ENCODE measurements at regions not wholly inside any gene's neighbourhood (a gene's known extent, or its start where the extent isn't known, plus 50 kb on each side); places are given as distances from the start of the nearest gene placed in this dataset.

DNA sequence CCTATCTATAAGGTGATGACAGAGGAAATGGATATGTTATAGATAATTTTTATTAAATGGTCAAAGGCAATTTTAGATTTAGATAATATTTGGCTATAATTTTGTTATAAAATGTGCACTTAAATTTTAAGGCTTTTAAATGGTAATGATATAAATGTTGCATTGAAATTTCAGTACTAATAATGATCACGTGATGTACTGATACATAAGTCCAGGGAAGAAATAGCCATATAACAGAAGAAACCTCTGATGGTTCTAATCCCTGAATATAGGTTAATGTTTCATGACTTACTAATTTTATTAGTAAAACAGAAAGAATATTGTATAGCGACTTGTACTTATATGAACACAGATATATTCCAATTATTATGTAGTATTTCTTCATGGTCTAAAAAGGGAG lies 211.9 kb downstream of the SOCS6 start:
- Mint-ChIP-seq H3K27me3 (peaks cover 2% of the 10 kb centered on the region), H3K4me1 (no peaks in the 10 kb centered on the region), H3K4me3 (no peak overlapping the region), H3K36me3 (ENCODE audit: low read depth) (no peaks in the 10 kb centered on the region), H3K9me3 (no peaks in the 10 kb centered on the region), H3K27ac (no peak overlapping the region)
- intact Hi-C loops (cut with micrococcal nuclease) = no loop called here
- DNase-seq = no peak

DNA sequence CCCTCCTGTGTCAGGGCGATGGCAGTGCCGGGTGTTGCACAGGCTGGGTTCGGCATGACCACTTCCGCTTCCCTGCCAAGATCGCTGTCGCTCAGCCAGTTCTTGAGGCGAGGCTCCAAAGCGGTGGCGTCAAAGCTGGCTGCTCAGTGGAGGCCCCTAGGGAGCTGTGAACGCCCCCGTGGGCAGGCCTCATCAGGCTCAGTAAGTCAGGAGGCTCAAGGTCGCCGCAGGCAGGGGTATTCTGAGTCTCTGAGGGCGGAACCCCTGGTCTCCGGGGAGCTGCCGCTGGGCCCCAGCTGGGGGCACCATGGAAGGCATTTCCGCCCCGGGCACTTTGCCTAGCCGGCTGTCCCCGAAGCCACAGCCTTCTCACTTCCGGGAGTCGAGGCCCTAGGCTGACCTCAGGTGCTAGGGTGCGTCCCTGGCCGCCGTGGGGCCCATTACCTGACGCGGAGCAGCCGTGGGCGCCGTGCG lies 210.4 kb downstream of the SOCS6 start:
- no peak overlapping the region for H3K27ac Mint-ChIP-seq
- no peaks in the 10 kb centered on the region for H3K36me3 Mint-ChIP-seq (ENCODE audit: low read depth)
- H3K4me1 Mint-ChIP-seq = no peaks in the 10 kb centered on the region
- no peak overlapping the region for H3K4me3 Mint-ChIP-seq
- DNase-seq = no peak
- H3K9me3 Mint-ChIP-seq = no peaks in the 10 kb centered on the region
- peaks cover 2% of the 10 kb centered on the region for H3K27me3 Mint-ChIP-seq
- intact Hi-C loops (cut with micrococcal nuclease) = no loop called here

DNA sequence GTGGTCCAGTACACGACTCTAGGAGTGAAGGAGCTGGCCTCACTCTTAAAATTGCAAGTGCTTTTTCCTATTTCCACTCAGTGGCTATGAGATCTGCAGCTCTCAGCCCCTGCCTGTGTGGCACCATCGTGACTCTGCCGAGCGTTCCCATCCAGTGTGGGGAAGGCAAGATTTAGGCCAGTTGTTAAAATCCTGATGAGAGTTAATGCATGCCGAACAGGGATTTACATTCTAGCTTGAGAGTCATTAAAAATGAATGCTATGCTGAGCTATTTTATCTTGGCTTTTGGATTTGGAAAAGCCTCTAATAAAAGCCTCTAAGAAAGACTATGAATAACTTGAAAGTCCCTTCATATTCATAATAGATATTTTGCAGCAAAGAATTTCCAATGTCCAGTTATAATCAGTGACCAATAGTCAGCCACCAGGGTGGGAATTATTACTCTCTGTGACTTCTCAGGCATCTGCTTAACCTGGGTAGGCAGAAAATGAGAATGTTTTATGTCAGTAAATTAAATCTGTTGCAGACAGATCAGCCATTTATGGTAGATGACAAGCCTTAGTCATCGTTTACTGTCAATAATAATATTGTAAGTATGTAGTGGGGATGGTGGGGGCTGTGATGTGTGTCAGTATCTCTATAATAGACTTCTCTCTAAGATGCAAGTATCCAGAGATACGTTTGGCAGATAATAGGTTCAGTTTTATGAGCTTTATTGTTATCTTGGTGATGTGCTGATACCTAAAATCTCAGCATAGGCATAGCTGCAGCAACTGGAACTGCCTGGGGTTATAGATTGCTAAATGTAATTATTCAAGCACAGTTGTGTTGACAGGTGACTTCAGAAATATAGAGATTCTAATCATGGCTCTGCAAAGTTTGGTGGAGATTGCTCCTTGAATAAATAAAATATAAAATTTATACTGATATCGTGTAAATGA lies 207.8 kb downstream of the SOCS6 start:
- Mint-ChIP-seq H3K4me1 (no peaks in the 10 kb centered on the region), H3K9me3 (no peaks in the 10 kb centered on the region), H3K4me3 (no peak overlapping the region), H3K27me3 (peaks cover 2% of the 10 kb centered on the region), H3K27ac (no peak overlapping the region), H3K36me3 (ENCODE audit: low read depth) (no peaks in the 10 kb centered on the region)
- no peak for DNase-seq
- intact Hi-C loops (cut with micrococcal nuclease) = no loop called here

DNA sequence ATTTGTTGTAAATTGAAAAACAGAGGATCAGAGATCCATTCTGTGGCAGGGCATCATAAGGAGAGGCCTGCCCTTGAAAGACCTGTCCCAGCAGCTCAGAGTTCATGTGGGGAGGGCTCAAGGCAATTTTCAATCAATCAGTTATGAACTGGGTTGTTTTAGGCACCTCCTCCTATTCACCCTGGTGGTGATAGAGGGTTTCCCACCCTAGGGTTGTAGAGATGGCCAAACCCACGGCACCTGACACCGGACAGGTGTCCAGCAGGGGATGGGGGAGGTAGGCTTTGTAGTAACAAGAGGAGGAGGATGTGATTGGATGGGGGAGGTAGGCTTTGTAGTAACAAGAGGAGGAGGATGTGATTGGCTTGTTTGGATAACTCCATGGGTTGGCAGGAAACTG lies 205.7 kb downstream of the SOCS6 start:
- Mint-ChIP-seq H3K4me1 (no peaks in the 10 kb centered on the region), H3K4me3 (no peak overlapping the region)

DNA sequence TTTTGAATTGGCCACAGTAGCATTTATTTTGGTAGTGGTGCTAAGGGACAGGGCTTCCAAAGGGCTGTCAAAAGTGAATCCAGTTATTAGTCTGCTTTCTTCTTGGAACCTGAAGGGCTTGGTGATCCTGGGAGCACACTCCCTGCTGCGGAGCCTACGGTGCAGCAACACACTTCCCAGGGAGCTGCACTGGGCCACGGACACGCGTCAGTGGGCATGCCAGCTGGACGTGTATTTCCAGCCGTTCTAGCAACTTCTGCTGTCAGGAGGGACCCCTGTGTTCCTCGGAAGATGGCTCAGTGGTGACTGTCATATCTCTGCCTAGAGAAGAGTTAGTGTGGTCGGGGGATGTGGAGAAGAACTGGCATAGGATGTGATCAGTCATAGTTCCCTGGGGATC lies 204.6 kb downstream of the SOCS6 start:
- Mint-ChIP-seq H3K9me3 (no peaks in the 10 kb centered on the region), H3K27ac (no peak overlapping the region), H3K27me3 (peaks cover 4% of the 10 kb centered on the region), H3K36me3 (ENCODE audit: low read depth) (no peaks in the 10 kb centered on the region), H3K4me3 (no peak overlapping the region), H3K4me1 (no peaks in the 10 kb centered on the region)
- no peak for DNase-seq
- intact Hi-C loops (cut with micrococcal nuclease) = no loop called here

More for the DNA sequence above, 205.7 kb downstream of the SOCS6 start:
- H3K27ac Mint-ChIP-seq = no peak overlapping the region
- DNase-seq = no peak
- no peaks in the 10 kb centered on the region for H3K36me3 Mint-ChIP-seq (ENCODE audit: low read depth)
- no peaks in the 10 kb centered on the region for H3K9me3 Mint-ChIP-seq
- intact Hi-C loops (cut with micrococcal nuclease) = no loop called here
- peaks cover 4% of the 10 kb centered on the region for H3K27me3 Mint-ChIP-seq

GRCh38 chr18:70491734-70492348 lies 203.0 kb downstream of the SOCS6 start:
- H3K4me1 Mint-ChIP-seq = no peaks in the 10 kb centered on the region
- H3K9me3 Mint-ChIP-seq = no peaks in the 10 kb centered on the region
- intact Hi-C loops (cut with micrococcal nuclease) = no loop called here
- H3K27me3 Mint-ChIP-seq = peaks cover 4% of the 10 kb centered on the region
- no peaks in the 10 kb centered on the region for H3K36me3 Mint-ChIP-seq (ENCODE audit: low read depth)
- H3K27ac Mint-ChIP-seq = no peak overlapping the region
- peak; percentile 82 for DNase-seq
- H3K4me3 Mint-ChIP-seq = no peak overlapping the region

DNA sequence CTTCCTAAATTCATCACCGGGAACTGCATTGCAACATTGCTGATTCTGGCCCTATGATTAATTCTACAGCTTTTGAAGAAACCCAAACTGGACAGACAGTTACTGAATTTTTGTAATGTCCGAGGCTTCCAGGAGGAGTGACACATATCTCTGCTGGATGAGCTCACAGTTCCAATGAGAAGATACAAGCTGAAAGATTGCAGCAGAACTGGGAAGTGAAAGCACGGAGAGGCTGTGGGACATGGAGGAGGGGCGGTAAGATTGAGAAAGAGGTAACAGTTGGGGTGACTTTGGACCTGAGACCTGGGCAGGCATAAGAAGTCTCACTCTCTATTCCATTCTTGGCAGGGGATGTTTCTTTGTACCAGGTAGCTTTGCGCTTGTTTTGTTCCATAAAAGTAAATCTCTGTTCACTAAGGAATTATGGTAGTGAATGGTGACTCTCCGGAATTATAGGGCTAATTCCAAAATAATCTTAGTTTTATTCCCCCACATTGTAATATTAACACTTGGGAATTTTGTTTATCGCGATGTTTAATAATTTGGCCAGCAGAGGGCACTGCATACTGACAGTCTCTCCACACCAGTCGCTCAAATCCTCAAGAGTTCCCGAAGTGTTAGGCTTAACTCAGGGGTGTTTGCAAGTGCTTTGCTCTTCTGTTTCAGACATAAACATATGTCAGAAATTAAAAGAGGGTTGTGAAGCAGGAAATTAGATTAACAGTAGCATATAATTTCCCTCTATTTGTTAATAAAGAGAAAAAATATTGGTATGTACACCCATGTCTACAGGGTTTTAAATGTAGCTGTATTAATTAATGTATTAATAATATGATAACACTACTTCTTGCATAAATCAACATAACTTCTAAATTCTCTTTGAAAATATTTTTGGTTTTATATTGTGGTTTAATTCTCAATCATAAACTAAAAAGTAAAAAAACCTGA lies 201.4 kb downstream of the SOCS6 start:
- H3K4me1 Mint-ChIP-seq = no peaks in the 10 kb centered on the region
- peaks cover 4% of the 10 kb centered on the region for H3K27me3 Mint-ChIP-seq
- intact Hi-C loops (cut with micrococcal nuclease) = no loop called here
- H3K4me3 Mint-ChIP-seq = no peak overlapping the region
- DNase-seq = peak; percentile 72
- H3K27ac Mint-ChIP-seq = no peak overlapping the region
- no peaks in the 10 kb centered on the region for H3K36me3 Mint-ChIP-seq (ENCODE audit: low read depth)
- H3K9me3 Mint-ChIP-seq = no peaks in the 10 kb centered on the region

DNA sequence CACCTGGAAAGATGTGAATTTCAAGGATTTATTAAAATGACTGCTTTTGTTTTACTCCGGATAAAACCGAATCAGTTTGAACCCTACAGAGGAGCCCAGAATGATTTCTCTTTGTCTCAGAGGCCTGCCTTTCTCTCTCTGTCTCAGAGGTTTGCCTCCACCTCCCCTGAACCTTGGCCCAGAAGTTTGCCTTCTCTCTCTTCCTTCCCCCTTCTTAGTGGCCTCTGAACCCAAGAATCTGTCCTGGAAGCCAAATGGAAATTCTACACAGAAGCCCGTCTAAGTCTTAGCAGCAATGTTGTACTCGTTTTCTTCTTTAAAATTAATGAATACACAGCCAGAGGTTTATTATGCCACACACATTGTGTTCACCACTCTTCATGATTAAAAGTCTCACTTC lies 200.7 kb downstream of the SOCS6 start:
- H3K9me3 Mint-ChIP-seq = no peaks in the 10 kb centered on the region
- no peaks in the 10 kb centered on the region for H3K36me3 Mint-ChIP-seq (ENCODE audit: low read depth)
- H3K27ac Mint-ChIP-seq = no peak overlapping the region
- H3K27me3 Mint-ChIP-seq = peaks cover 4% of the 10 kb centered on the region
- no peak for DNase-seq
- H3K4me3 Mint-ChIP-seq = no peak overlapping the region
- intact Hi-C loops (cut with micrococcal nuclease) = no loop called here
- no peaks in the 10 kb centered on the region for H3K4me1 Mint-ChIP-seq

DNA sequence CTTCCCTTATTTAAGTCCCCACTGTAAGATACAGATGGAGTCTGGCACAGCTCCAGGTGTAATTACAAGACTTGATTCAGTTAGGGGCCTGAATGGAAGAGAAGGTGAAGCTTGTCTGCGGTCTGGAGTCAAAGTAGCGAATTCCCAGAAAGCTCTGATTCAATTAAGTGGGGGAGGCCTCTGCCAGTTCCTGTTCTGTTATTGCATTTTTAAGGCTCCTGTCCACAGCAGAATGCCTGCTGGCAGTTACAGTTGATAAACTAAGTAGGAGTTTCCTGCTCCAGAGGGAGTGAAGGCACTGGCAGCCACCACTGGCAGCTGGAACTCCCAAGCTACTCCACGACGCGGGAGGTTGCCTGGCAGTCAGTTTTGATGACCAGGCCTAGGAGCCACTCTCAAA lies 181.1 kb downstream of the SOCS6 start:
- no peaks in the 10 kb centered on the region for H3K27me3 Mint-ChIP-seq
- H3K27ac Mint-ChIP-seq = no peak overlapping the region
- no peaks in the 10 kb centered on the region for H3K4me1 Mint-ChIP-seq

DNA sequence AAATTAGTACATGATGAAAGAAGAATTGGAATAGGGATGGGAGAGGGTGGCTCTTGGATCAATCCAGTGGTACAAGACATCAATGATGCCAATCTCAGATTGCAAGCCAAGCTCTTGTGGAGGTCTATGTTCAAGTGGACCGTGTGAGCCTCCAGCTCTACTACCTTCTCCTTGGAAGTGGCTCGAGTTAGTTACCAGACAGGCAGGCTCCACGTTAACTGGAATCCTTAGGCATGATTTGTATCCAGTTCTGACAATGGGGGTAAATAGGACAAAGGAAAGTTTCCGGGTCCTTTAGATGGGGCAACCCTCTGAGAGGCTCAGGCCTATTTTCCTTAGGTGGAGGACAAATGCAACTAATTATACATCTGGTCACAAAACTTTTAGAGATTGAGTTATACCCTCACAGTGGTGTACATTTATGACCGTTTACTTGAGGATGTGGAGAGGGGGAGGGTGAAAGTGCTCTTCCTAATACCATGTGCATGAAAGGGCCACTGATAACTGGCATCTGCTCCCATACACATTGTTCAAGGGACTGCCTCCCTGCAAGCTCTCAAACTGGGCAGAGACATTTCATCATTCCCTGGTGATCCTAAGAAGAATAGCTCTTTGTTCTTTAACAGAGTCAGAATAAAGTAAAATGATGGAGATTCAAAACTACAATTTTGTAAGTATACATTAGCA lies 180.2 kb downstream of the SOCS6 start:
- H3K4me3 Mint-ChIP-seq = no peak overlapping the region
- H3K9me3 Mint-ChIP-seq = no peaks in the 10 kb centered on the region
- no peak for DNase-seq
- H3K36me3 Mint-ChIP-seq (ENCODE audit: low read depth) = no peaks in the 10 kb centered on the region
- H3K27me3 Mint-ChIP-seq = peaks cover 7% of the 10 kb centered on the region
- H3K4me1 Mint-ChIP-seq = peaks cover 3% of the 10 kb centered on the region
- H3K27ac Mint-ChIP-seq = no peak overlapping the region
- intact Hi-C loops (cut with micrococcal nuclease) = no loop called here

More for the DNA sequence above, 181.1 kb downstream of the SOCS6 start:
- intact Hi-C loops (cut with micrococcal nuclease) = no loop called here
- H3K36me3 Mint-ChIP-seq (ENCODE audit: low read depth) = no peaks in the 10 kb centered on the region
- H3K9me3 Mint-ChIP-seq = no peaks in the 10 kb centered on the region
- no peak for DNase-seq
- no peak overlapping the region for H3K4me3 Mint-ChIP-seq

- intact Hi-C loops (cut with micrococcal nuclease) = no loop called here
- Mint-ChIP-seq H3K9me3 (no peaks in the 10 kb centered on the region), H3K4me1 (peaks cover 5% of the 10 kb centered on the region), H3K27ac (no peak overlapping the region), H3K27me3 (peaks cover 28% of the 10 kb centered on the region), H3K4me3 (peak overlapping the region; percentile 71), H3K36me3 (ENCODE audit: low read depth) (no peaks in the 10 kb centered on the region)
- DNase-seq = peak; percentile 64
Measured at GRCh38 chr18:70464343-70465114, 175.7 kb downstream of the SOCS6 start.

DNA sequence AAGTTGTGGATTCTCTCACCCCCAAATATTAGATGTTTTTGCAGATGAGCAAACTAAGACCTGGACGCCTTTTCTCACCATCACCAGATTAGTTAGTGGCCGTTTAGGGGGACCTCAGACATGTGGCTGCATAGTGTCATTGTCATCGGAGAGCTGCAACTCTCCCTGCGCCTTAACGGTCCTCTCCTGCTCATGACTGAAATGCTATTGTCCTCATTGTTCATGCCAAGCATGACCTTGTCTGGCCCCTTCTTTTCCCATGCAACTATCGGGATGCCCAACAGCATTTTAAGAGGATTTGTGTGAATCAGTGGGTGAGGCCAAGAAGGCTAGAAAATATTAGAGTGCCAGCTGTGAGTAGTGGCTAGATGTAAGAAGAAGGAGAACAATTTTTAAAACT lies 174.2 kb downstream of the SOCS6 start:
- Mint-ChIP-seq H3K36me3 (ENCODE audit: low read depth) (no peaks in the 10 kb centered on the region), H3K9me3 (no peaks in the 10 kb centered on the region)
- intact Hi-C loops (cut with micrococcal nuclease) = no loop called here

DNA sequence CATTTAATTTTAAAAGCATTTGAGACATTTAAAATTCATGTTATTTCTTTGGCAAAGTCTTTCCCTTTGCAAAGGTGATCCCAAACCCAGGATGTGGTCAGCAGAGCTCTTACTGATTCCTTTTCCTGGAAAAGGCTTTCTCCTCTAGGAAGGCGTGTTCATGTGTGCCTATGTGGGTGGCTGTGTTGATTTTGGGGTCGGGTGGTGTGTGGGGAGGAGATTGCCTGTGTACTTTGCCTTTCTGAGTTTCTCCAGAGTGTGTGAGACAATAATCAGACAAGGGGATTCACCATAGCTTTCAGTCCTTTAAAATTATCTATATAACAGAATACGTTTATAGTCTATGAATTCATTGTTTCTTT lies 173.2 kb downstream of the SOCS6 start:
- H3K27ac Mint-ChIP-seq = no peak overlapping the region
- peaks cover 28% of the 10 kb centered on the region for H3K27me3 Mint-ChIP-seq
- H3K9me3 Mint-ChIP-seq = no peaks in the 10 kb centered on the region
- peaks cover 5% of the 10 kb centered on the region for H3K4me1 Mint-ChIP-seq
- no peaks in the 10 kb centered on the region for H3K36me3 Mint-ChIP-seq (ENCODE audit: low read depth)
- DNase-seq = no peak
- H3K4me3 Mint-ChIP-seq = no peak overlapping the region
- intact Hi-C loops (cut with micrococcal nuclease) = no loop called here

More for the DNA sequence above, 174.2 kb downstream of the SOCS6 start:
- Mint-ChIP-seq H3K27me3 (peaks cover 28% of the 10 kb centered on the region), H3K4me3 (no peak overlapping the region), H3K27ac (no peak overlapping the region), H3K4me1 (peaks cover 5% of the 10 kb centered on the region)
- DNase-seq = no peak

Data from activated CD4-positive, alpha-beta T cell treated with anti-CD3 and anti-CD28 coated beads, Interleukin-2, amount 10 ng/mL, durations not matched to agents 24 days and 14 days (primary cell).